Gastrocnemius medialis (tissue), 4 donors: ENCODE measurements at regions not wholly inside any gene's neighbourhood (a gene's known extent, or its start where the extent isn't known, plus 50 kb on each side); places are given as distances from the start of the nearest gene placed in this dataset.

Source experiments
- ATAC-seq, 2 donors: fragments of 150-250 bp; one replicate each; pipeline ENCODE4 v1.9.1; 2016
- DNase-seq, 2 donors: peaks; one replicate each; pipeline ENCODE4 v3.0.0-alpha.2; 2019
- H3K27ac ChIP-seq, 4 donors: fragments of 200-600 bp; sonication (generic); 1 replicate in 1 of 4; 2 replicates in 3 of 4; pipeline ENCODE4 v1.5.1; 2016 to 2018; ENCODE audit warnings: mild to moderate bottlenecking in 2 of 4, moderate library complexity in 1 of 4
- H3K27me3 ChIP-seq, 3 donors: fragments of 200-600 bp; sonication (generic) in 2 of 3; 1 replicate in 1 of 3; 2 replicates in 2 of 3; pipeline versions ENCODE4 v1.5.1 to v1.6.0; 2016 to 2019; ENCODE audit warnings: mild to moderate bottlenecking in 1 of 3, moderate library complexity in 1 of 3
- H3K36me3 ChIP-seq, 2 donors: fragments of 200-600 bp; sonication (generic) in 1 of 2; one replicate each; pipeline ENCODE4 v1.5.1; 2017 to 2018
- H3K4me1 ChIP-seq, 2 donors: fragments of 200-600 bp; sonication (generic) in 1 of 2; one replicate each; pipeline ENCODE4 v1.5.1; 2016 to 2017; ENCODE audit warnings: mild to moderate bottlenecking in 2 of 2
- H3K4me3 ChIP-seq, 4 donors: fragments of 200-600 bp; sonication (generic) in 3 of 4; 1 replicate in 1 of 4; 2 replicates in 3 of 4; pipeline ENCODE4 v1.5.1; 2016 to 2019; ENCODE audit warnings: mild to moderate bottlenecking in 2 of 4
- H3K9me3 ChIP-seq, 3 donors: fragments of 200-600 bp; sonication (generic) in 2 of 3; 1 replicate in 1 of 3; 2 replicates in 2 of 3; pipeline ENCODE4 v1.5.1; 2016 to 2019
- POLR2A ChIP-seq, 2 donors: fragments of 450-650 bp; IDR thresholded peaks; one replicate each; pipeline ENCODE4 v1.6.1; 2017; ENCODE audit warnings: antibody characterized with exemption in 2 of 2, mild to moderate bottlenecking in 2 of 2, moderate library complexity in 2 of 2
- in situ Hi-C, 4 donors: fragments of 200-750 bp; cut with MboI; loops; one replicate each; pipeline versions ENCODE4 v1.15.0 to v1.8.0; 2017; ENCODE audit warnings: low sequenced_read_pairs in 4 of 4
- intact Hi-C: fragments of 100-400 bp; cut with DNase I; formaldehyde crosslinking; loops from one replicate; pipeline ENCODE4 v1.15.1; 2023; ENCODE audit warnings: low total_unique reads
- TF ChIP-seq, protein P1 (sequence below), 5 experiments: fragments of 450-650 bp in 3 of 5; fragments of 200-600 bp in 2 of 5; sonication (generic) in 2 of 5; IDR thresholded peaks in 4 of 5; conservative IDR thresholded peaks in 1 of 5; 1 replicate in 4 of 5; 2 replicates in 1 of 5; pipeline ENCODE4 v1.5.1; 2016 to 2019; ENCODE audit warnings: antibody characterized with exemption in 5 of 5, mild to moderate bottlenecking in 3 of 5, moderate library complexity in 3 of 5

DNA sequence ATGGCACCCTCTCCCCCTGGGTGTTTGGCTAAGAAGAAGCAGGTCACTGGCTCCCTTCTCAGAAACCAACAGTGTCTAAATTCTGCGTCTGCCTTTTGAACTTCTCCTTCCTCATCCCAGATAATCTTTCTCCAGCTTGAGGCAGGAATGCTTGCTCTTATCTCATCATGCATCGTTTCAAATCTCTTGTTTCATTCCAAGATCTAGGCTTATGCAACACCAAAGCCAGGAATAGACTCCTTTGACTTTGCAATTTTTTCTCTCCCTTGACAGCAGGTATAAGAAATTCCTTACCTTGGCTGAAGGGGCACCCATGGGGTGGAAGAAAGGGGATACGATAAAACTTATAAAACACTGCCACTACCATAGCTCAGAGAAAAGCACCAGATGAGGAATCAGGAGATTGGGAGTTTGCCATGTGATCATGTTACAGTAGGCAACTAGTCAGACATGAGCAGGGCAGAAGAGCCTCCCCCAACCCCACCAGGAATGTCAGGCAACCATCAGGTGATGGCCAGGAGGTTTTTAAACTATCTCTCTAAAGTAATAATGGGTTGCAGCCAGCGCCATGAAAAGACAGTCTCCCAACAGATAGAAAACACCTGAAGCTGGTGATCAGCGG lies 498.9 kb downstream of the KLF12 start:
- in situ Hi-C loops (no loop called here), intact Hi-C loops (no loop called here)
- no peaks in the 10 kb centered on the region for H3K36me3 ChIP-seq
- H3K4me1 ChIP-seq: peaks cover 14 to 23% of the 10 kb centered on the region in 2 donors
- TF ChIP-seq, protein P1, sequence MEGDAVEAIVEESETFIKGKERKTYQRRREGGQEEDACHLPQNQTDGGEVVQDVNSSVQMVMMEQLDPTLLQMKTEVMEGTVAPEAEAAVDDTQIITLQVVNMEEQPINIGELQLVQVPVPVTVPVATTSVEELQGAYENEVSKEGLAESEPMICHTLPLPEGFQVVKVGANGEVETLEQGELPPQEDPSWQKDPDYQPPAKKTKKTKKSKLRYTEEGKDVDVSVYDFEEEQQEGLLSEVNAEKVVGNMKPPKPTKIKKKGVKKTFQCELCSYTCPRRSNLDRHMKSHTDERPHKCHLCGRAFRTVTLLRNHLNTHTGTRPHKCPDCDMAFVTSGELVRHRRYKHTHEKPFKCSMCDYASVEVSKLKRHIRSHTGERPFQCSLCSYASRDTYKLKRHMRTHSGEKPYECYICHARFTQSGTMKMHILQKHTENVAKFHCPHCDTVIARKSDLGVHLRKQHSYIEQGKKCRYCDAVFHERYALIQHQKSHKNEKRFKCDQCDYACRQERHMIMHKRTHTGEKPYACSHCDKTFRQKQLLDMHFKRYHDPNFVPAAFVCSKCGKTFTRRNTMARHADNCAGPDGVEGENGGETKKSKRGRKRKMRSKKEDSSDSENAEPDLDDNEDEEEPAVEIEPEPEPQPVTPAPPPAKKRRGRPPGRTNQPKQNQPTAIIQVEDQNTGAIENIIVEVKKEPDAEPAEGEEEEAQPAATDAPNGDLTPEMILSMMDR (IDR thresholded peaks at IDR 0.05 in 4 of 5, conservative IDR thresholded peaks at IDR 0.05 in 1 of 5): no peak
- TF ChIP-seq POLR2A (IDR thresholded peaks at IDR 0.05): no peak
- no peak overlapping the region for H3K4me3 ChIP-seq
- no peak for DNase-seq
- H3K27me3 ChIP-seq: no peaks in the 10 kb centered on the region
- H3K9me3 ChIP-seq: no peaks in the 10 kb centered on the region
- peak; percentile 51 to 57 for ATAC-seq
- H3K27ac ChIP-seq: peak overlapping the region in 1 of 4 donors; percentile 46

DNA sequence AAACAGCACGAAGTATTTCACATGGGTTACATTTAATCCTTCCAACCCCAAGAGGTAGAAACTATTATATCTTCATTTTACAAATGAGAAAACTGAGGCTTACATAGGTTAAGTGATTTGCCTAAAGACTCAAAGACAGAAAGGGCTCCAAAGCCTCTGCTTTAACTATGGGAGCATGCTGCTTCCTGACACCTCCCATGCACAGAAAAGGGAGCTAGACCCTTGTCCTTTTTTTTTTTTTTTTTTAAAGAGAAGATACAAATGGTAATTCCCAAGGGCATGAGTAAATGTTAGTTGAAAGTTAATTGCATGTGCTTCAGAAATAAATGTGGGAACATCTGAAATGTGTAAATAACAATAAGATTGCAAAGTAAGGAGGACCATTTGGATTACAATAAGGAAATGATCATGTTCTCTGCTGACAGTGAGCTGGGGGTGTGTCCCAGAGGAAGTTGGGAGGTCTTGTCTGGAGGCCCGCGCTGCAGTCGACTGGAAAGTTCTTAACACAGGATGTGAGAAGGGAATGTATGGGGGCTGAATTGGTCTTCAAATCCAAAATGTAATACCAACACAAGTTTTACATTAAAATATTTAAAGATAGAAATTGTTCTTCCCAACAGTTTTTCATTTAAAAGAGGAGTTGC lies 500.3 kb downstream of the KLF12 start:
- intact Hi-C loops: no loop called here
- TF ChIP-seq POLR2A (IDR thresholded peaks at IDR 0.05): no peak
- TF ChIP-seq, protein P1 (IDR thresholded peaks at IDR 0.05 in 4 of 5, conservative IDR thresholded peaks at IDR 0.05 in 1 of 5): no peak
- peaks cover 14 to 23% of the 10 kb centered on the region in 2 donors for H3K4me1 ChIP-seq
- no peak for ATAC-seq
- no peak overlapping the region for H3K4me3 ChIP-seq
- H3K27me3 ChIP-seq: no peaks in the 10 kb centered on the region
- in situ Hi-C loops: no loop called here
- no peaks in the 10 kb centered on the region for H3K9me3 ChIP-seq
- no peak overlapping the region for H3K27ac ChIP-seq
- no peaks in the 10 kb centered on the region for H3K36me3 ChIP-seq
- DNase-seq: no peak

DNA sequence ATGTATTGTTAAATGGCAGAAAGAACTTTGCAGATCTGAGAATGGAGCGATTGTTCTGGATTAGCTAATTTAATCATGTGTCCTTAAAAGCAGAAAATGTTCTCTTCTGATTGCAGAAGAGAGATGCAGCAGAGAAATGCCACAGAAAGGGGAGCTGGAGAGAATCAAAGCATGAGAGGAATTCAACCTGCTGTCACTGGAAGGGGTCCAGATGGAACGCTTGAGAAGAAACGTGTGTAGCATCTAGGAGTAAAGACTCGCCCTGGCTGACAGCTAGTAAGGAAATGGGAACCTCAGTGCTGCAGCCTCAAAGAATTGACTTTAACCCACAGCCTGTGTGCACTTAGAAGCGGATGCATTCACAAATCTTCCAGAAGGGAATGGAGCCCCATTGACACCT lies 502.8 kb downstream of the KLF12 start:
- Histone ChIP-seq H3K36me3 (no peaks in the 10 kb centered on the region), H3K27me3 (no peaks in the 10 kb centered on the region), H3K4me1 (peaks cover 13 to 14% of the 10 kb centered on the region in 2 donors), H3K9me3 (no peaks in the 10 kb centered on the region), H3K4me3 (no peak overlapping the region), H3K27ac (no peak overlapping the region)
- no peak for TF ChIP-seq POLR2A (IDR thresholded peaks at IDR 0.05)
- TF ChIP-seq, protein P1 (IDR thresholded peaks at IDR 0.05 in 4 of 5, conservative IDR thresholded peaks at IDR 0.05 in 1 of 5): no peak
- intact Hi-C loops: no loop called here
- no peak for DNase-seq
- in situ Hi-C loops: no loop called here
- ATAC-seq: no peak

DNA sequence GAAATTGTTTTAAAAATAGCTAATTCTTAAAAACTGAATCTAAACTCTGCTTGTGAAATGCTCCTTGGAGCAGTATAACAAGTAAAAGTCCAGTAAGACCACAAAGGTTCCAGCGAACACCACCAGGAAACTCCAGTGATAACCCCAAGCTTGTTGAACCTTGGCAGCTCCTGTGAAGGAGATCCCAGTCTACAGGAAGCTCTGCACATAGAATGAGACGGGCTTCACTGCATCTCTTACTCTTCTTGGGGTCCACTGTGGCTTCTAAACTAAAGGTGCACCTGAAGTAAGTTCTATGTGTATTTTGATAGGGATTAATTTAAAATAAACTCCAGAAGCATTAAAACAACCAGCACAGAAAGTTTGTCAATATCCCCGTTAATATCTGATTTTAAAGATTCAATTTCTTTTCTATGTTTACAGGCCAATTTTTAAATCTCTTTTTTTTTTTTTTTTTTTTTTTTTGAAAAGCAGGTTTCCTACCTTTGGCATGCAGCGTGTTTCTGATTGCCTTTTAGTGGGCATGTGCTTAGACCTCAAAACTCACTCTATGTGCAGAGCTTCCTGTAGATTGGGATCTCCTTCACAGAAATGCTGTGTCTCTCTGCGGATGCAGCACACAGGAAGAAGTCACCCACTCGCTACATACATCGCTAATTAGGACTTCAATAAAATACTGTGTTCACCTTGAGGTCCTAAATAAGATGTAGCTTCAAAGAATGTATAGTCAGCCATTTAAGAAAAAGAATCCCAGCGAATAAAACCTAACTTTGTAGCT lies 508.5 kb downstream of the KLF12 start:
- Histone ChIP-seq H3K27me3 (no peaks in the 10 kb centered on the region), H3K36me3 (no peaks in the 10 kb centered on the region), H3K4me1 (no peaks in the 10 kb centered on the region), H3K27ac (no peak overlapping the region), H3K9me3 (no peaks in the 10 kb centered on the region), H3K4me3 (no peak overlapping the region)
- no peak for TF ChIP-seq POLR2A (IDR thresholded peaks at IDR 0.05)
- TF ChIP-seq, protein P1 (IDR thresholded peaks at IDR 0.05 in 4 of 5, conservative IDR thresholded peaks at IDR 0.05 in 1 of 5): no peak
- no peak for DNase-seq
- in situ Hi-C loops (no loop called here), intact Hi-C loops (no loop called here)
- ATAC-seq: no peak
